ENCODE measurements at regions not wholly inside any gene's neighbourhood (a gene's known extent, or its start where the extent isn't known, plus 50 kb on each side); places are given as distances from the start of the nearest gene placed in this dataset.

- TF ChIP-seq CTCF (IDR thresholded peaks at IDR 0.05 in 8 of 11, conservative IDR thresholded peaks at IDR 0.05 in 3 of 11) (peak in 5 of 11 experiments; percentile 16 to 37 (median 24)), POLR2A (IDR thresholded peaks at IDR 0.05) (no peak)
These were observed 300.6 kb upstream of the KCNH8 start for GRCh38 chr3:18847583-18848197.

All from spleen (tissue), 7 donors.